ENCODE measurements at regions not wholly inside any gene's neighbourhood (a gene's known extent, or its start where the extent isn't known, plus 50 kb on each side); places are given as distances from the start of the nearest gene placed in this dataset.

DNA sequence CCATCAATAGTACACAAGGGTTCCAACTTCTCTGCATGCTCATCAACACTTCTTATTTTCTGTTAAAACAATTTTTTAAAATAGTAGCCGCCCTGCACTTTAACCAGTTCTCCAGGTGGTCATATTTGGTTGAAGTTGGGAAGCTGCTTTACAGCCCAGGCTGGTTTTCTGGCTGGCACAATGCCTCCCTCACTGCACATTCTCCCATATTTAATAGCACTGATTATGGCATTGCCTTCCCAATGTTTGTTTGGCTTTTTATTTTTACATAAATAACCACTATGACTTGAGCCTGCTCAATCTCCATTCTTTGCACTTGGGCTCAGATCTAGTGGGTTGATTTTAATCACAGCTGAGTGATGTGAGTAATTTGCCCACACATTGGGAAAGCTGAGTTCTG is 111.9 kb upstream of the MAP4K3 start:
- peaks cover 0 to 4% (median 0%) of the 10 kb centered on the region in 7 donors for H3K9me3 Mint-ChIP-seq
- Histone ChIP-seq H3K27ac (ENCODE audit: insufficient read depth, low read length, poor library complexity, severe bottlenecking) (no peak overlapping the region), H3K4me1 (ENCODE audit: control insufficient read depth, insufficient read depth, low read length, poor library complexity, severe bottlenecking) (no peaks in the 10 kb centered on the region), H3K27me3 (ENCODE audit: control insufficient read depth, insufficient read depth, low read length) (no peaks in the 10 kb centered on the region), H3K4me3 (ENCODE audit: low read depth, low read length) (no peak overlapping the region), H3K36me3 (ENCODE audit: control insufficient read depth, insufficient read depth, low read length) (no peaks in the 10 kb centered on the region), H3K9me3 (ENCODE audit: control insufficient read depth in 2 of 2, low read length in 2 of 2) (no peaks in the 10 kb centered on the region)
- no peaks in the 10 kb centered on the region for H3K27me3 Mint-ChIP-seq
- H3K27ac Mint-ChIP-seq: no peak overlapping the region
- no peak overlapping the region for H3K4me3 Mint-ChIP-seq
- ATAC-seq (ENCODE audit: low read depth in 2 of 2): no peak
- no peaks in the 10 kb centered on the region for H3K36me3 Mint-ChIP-seq
- no peak for DNase-seq
- no peaks in the 10 kb centered on the region for H3K4me1 Mint-ChIP-seq

DNA sequence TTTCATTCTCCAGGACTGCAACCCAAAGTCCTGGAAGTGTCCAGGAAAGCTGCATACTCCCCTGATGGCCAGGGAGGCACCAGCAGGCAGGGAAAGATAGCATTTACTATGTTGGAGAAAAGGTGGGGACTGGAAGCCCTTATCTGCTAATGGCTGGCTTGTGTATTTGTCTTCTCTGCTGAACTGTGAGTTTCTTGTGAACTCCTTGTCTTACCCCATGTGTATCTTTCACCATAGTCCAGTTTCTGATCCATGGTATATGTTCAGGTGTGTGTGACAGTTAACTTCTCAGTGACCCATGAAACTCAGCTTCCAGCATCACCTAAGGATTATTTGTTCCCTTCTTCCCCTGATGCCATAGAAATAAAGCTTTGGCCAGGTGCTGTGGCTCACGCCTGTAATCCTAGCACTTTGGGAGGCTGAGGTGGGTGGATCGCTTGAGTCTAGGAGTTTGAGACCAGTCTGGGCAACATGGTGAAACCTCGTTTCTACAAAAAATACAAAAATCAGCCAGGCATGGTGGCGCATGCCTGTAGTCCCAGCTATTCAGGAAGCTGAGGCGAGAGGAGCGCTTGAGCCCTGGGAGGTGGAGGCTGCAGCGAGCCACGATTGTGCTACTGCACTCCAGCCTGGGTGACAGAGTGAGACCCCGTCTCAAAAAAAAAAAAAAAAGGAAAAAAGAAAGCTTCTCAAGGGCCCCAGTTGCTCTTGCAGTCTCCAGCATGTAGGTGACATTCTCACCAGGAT is 112.8 kb upstream of the MAP4K3 start:
- no peaks in the 10 kb centered on the region for H3K27me3 Mint-ChIP-seq
- H3K36me3 Mint-ChIP-seq: no peaks in the 10 kb centered on the region
- no peak overlapping the region for H3K4me3 ChIP-seq (ENCODE audit: low read depth, low read length)
- H3K9me3 Mint-ChIP-seq: peaks cover 0 to 4% (median 0%) of the 10 kb centered on the region in 7 donors
- no peak overlapping the region for H3K4me3 Mint-ChIP-seq
- H3K4me1 ChIP-seq (ENCODE audit: control insufficient read depth, insufficient read depth, low read length, poor library complexity, severe bottlenecking): no peaks in the 10 kb centered on the region
- no peaks in the 10 kb centered on the region for H3K9me3 ChIP-seq (ENCODE audit: control insufficient read depth in 2 of 2, low read length in 2 of 2)
- DNase-seq (no peak), ATAC-seq (ENCODE audit: low read depth in 2 of 2) (no peak)
- H3K27ac ChIP-seq (ENCODE audit: insufficient read depth, low read length, poor library complexity, severe bottlenecking): no peak overlapping the region
- no peaks in the 10 kb centered on the region for H3K27me3 ChIP-seq (ENCODE audit: control insufficient read depth, insufficient read depth, low read length)
- H3K27ac Mint-ChIP-seq: peak overlapping the region in 1 of 3 donors; percentile 6
- H3K4me1 Mint-ChIP-seq: no peaks in the 10 kb centered on the region
- H3K36me3 ChIP-seq (ENCODE audit: control insufficient read depth, insufficient read depth, low read length): no peaks in the 10 kb centered on the region

DNA sequence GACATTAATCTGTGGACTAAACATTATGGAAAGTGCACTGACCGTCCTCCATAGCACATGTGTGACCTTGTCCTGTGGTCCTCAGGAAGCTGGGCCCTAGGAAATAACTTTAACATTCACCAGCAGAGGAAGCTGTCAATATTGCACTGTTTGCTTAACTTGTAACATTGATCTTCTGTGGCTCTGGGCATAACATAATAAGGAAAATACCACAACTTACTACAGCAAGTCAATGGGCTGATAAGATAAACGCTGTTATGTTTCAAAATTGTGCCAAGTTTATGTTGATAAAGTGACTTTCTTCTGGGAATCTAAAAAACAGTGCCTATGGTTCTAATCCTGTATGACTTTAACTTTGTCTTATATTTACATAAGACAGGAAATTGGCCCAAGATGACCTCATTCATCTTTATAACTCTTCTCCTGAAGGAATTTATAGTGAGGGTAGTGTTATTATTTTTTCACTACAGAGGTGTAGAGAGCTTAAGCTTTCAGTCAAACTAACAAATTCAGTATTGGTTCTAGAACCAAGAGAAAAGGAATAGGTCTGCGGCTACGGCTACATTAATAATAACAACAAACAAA is 113.7 kb upstream of the MAP4K3 start:
- ATAC-seq (ENCODE audit: low read depth in 2 of 2) (no peak), DNase-seq (no peak)
- H3K9me3 Mint-ChIP-seq: peaks cover 0 to 2% (median 0%) of the 10 kb centered on the region in 7 donors
- Histone ChIP-seq H3K4me1 (ENCODE audit: control insufficient read depth, insufficient read depth, low read length, poor library complexity, severe bottlenecking) (no peaks in the 10 kb centered on the region), H3K27ac (ENCODE audit: insufficient read depth, low read length, poor library complexity, severe bottlenecking) (no peak overlapping the region), H3K9me3 (ENCODE audit: control insufficient read depth in 2 of 2, low read length in 2 of 2) (no peaks in the 10 kb centered on the region), H3K4me3 (ENCODE audit: low read depth, low read length) (no peak overlapping the region), H3K27me3 (ENCODE audit: control insufficient read depth, insufficient read depth, low read length) (no peaks in the 10 kb centered on the region), H3K36me3 (ENCODE audit: control insufficient read depth, insufficient read depth, low read length) (no peaks in the 10 kb centered on the region)
- no peaks in the 10 kb centered on the region for H3K4me1 Mint-ChIP-seq
- no peak overlapping the region for H3K4me3 Mint-ChIP-seq
- no peaks in the 10 kb centered on the region for H3K27me3 Mint-ChIP-seq
- H3K36me3 Mint-ChIP-seq: no peaks in the 10 kb centered on the region
- H3K27ac Mint-ChIP-seq: no peak overlapping the region

DNA sequence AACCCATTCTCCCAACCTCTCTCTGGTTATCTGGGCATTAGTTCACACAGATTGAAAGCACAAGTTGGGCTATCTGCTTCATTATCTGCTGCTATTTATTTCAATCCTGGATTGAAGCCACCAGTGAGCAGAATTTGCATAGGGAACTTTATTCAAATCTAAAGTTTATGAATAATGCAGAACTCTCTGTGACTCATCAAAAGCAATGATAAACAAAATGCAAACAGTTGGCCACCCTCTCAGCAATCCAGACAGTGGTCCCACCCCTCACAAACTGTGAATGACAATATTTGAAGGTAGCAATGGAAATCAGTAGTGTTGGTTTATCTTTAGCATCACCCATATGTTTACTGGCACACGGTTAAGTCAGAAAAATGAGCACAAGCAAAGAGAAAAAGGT is 106.8 kb upstream of the TMEM178A start:
- DNase-seq: no peak
- Histone ChIP-seq H3K9me3 (ENCODE audit: control insufficient read depth in 2 of 2, low read length in 2 of 2) (peaks cover 13 to 23% of the 10 kb centered on the region in 2 experiments), H3K27me3 (ENCODE audit: control insufficient read depth, insufficient read depth, low read length) (no peaks in the 10 kb centered on the region), H3K27ac (ENCODE audit: insufficient read depth, low read length, poor library complexity, severe bottlenecking) (no peak overlapping the region), H3K36me3 (ENCODE audit: control insufficient read depth, insufficient read depth, low read length) (no peaks in the 10 kb centered on the region), H3K4me1 (ENCODE audit: control insufficient read depth, insufficient read depth, low read length, poor library complexity, severe bottlenecking) (no peaks in the 10 kb centered on the region), H3K4me3 (ENCODE audit: low read depth, low read length) (no peak overlapping the region)
- Mint-ChIP-seq H3K4me1 (no peaks in the 10 kb centered on the region), H3K27ac (no peak overlapping the region), H3K9me3 (peaks cover 0 to 23% (median 9%) of the 10 kb centered on the region in 7 donors), H3K27me3 (no peaks in the 10 kb centered on the region), H3K4me3 (no peak overlapping the region), H3K36me3 (no peaks in the 10 kb centered on the region)
- ATAC-seq (ENCODE audit: low read depth in 2 of 2): no peak

DNA sequence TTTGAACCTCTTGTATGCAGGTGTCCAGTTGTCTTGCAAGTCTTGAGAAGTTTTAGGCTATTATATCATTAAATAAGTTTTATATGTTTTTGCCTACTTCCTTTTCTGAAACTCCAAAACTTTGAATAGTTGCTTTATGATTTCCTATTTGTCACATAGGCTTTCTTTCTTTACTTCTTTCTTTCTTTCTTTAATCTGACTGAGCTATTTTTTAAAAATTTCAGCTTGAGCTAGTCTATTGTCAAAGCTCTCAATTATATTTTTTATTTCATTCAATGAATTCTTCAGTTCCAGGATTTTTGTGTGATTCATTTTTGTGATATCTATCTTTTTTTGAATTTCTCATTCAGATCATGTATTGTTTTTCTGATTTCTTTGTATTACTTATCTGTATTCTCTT is 102.1 kb upstream of the TMEM178A start:
- Histone ChIP-seq H3K27me3 (ENCODE audit: control insufficient read depth, insufficient read depth, low read length) (no peaks in the 10 kb centered on the region), H3K9me3 (ENCODE audit: control insufficient read depth in 2 of 2, low read length in 2 of 2) (peaks cover 21 to 30% of the 10 kb centered on the region in 2 experiments), H3K4me1 (ENCODE audit: control insufficient read depth, insufficient read depth, low read length, poor library complexity, severe bottlenecking) (no peaks in the 10 kb centered on the region), H3K27ac (ENCODE audit: insufficient read depth, low read length, poor library complexity, severe bottlenecking) (no peak overlapping the region), H3K4me3 (ENCODE audit: low read depth, low read length) (no peak overlapping the region), H3K36me3 (ENCODE audit: control insufficient read depth, insufficient read depth, low read length) (no peaks in the 10 kb centered on the region)
- no peaks in the 10 kb centered on the region for H3K36me3 Mint-ChIP-seq
- H3K27ac Mint-ChIP-seq: no peak overlapping the region
- DNase-seq (no peak), ATAC-seq (ENCODE audit: low read depth in 2 of 2) (no peak)
- no peaks in the 10 kb centered on the region for H3K27me3 Mint-ChIP-seq
- H3K4me3 Mint-ChIP-seq: no peak overlapping the region
- no peaks in the 10 kb centered on the region for H3K4me1 Mint-ChIP-seq
- peaks cover 0 to 31% (median 14%) of the 10 kb centered on the region in 7 donors for H3K9me3 Mint-ChIP-seq

DNA sequence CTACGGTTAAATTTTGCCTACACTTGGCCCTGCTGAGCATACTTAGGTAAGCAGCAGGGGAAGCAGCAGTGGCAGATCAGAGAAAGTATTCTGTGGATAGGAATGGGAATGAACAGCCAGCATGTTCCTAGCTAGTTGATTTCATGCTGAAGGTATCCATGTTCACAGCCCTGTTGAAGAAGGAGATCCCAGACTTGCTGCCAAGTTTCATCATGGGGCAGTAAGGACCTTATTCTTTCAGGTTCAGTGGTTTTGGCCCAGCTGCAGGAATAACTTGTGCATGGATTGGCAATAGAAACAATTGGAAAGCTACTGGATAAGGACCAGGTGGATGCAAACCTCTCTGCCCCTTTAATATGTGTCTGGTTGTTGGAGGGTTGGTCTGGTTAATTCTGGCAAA is 98.2 kb upstream of the TMEM178A start:
- Histone ChIP-seq H3K36me3 (ENCODE audit: control insufficient read depth, insufficient read depth, low read length) (no peaks in the 10 kb centered on the region), H3K4me1 (ENCODE audit: control insufficient read depth, insufficient read depth, low read length, poor library complexity, severe bottlenecking) (no peaks in the 10 kb centered on the region), H3K9me3 (ENCODE audit: control insufficient read depth in 2 of 2, low read length in 2 of 2) (peaks cover 17 to 18% of the 10 kb centered on the region in 2 experiments), H3K4me3 (ENCODE audit: low read depth, low read length) (no peak overlapping the region), H3K27me3 (ENCODE audit: control insufficient read depth, insufficient read depth, low read length) (no peaks in the 10 kb centered on the region), H3K27ac (ENCODE audit: insufficient read depth, low read length, poor library complexity, severe bottlenecking) (no peak overlapping the region)
- H3K36me3 Mint-ChIP-seq: no peaks in the 10 kb centered on the region
- H3K27ac Mint-ChIP-seq: no peak overlapping the region
- no peak overlapping the region for H3K4me3 Mint-ChIP-seq
- DNase-seq (no peak), ATAC-seq (ENCODE audit: low read depth in 2 of 2) (no peak)
- H3K4me1 Mint-ChIP-seq: no peaks in the 10 kb centered on the region
- no peaks in the 10 kb centered on the region for H3K27me3 Mint-ChIP-seq
- H3K9me3 Mint-ChIP-seq: peaks cover 0 to 23% (median 13%) of the 10 kb centered on the region in 7 donors

DNA sequence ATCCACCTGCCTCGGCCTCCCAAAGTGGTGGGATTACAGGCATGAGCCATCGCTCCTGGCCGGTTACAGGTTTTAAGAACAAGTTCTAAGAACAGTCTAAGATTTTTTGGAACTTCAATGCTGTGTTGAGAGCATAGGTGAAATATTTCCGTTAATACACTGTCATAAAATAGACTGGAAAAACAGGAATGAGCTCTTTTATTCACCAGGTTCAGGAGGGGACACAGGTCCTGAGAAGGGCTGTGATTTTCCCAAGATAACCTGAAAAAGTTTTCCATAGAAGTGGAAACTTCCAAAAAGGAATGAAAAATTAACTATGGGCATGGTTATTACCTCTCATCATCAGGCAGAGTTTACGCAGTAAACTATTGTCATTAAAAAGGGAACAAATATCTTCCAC is 97.6 kb upstream of the TMEM178A start:
- Mint-ChIP-seq H3K27me3 (no peaks in the 10 kb centered on the region), H3K9me3 (peaks cover 0 to 19% (median 10%) of the 10 kb centered on the region in 7 donors), H3K4me1 (no peaks in the 10 kb centered on the region), H3K27ac (no peak overlapping the region), H3K36me3 (no peaks in the 10 kb centered on the region), H3K4me3 (no peak overlapping the region)
- H3K27ac ChIP-seq (ENCODE audit: insufficient read depth, low read length, poor library complexity, severe bottlenecking): no peak overlapping the region
- peaks cover 12 to 14% of the 10 kb centered on the region in 2 experiments for H3K9me3 ChIP-seq (ENCODE audit: control insufficient read depth in 2 of 2, low read length in 2 of 2)
- no peak for ATAC-seq (ENCODE audit: low read depth in 2 of 2)
- no peaks in the 10 kb centered on the region for H3K36me3 ChIP-seq (ENCODE audit: control insufficient read depth, insufficient read depth, low read length)
- no peak for DNase-seq
- no peaks in the 10 kb centered on the region for H3K27me3 ChIP-seq (ENCODE audit: control insufficient read depth, insufficient read depth, low read length)
- no peak overlapping the region for H3K4me3 ChIP-seq (ENCODE audit: low read depth, low read length)
- no peaks in the 10 kb centered on the region for H3K4me1 ChIP-seq (ENCODE audit: control insufficient read depth, insufficient read depth, low read length, poor library complexity, severe bottlenecking)

DNA sequence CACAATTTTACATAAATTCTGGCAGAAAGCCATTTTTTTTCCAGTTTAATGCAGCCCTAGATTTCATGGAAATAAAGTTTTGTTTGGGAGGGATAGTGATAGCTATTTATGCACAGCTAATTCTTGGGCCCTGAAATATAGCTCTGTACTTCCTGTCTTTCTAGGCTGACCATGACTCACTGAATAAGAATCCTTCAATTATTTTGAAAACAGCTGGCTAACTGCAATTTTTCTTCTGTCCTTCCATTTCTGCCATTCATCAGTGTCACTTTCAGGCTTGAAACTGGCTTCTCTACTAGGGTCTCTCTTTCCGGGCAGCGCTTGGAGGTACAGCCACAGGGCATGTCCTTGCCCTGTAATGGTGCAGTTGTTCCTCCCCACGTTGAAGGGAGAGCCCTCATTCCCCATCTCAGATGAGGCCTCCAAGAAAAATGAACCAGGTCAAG is 97.1 kb upstream of the TMEM178A start:
- DNase-seq (no peak), ATAC-seq (ENCODE audit: low read depth in 2 of 2) (no peak)
- Histone ChIP-seq H3K36me3 (ENCODE audit: control insufficient read depth, insufficient read depth, low read length) (no peaks in the 10 kb centered on the region), H3K9me3 (ENCODE audit: control insufficient read depth in 2 of 2, low read length in 2 of 2) (peaks cover 8 to 10% of the 10 kb centered on the region in 2 experiments), H3K4me1 (ENCODE audit: control insufficient read depth, insufficient read depth, low read length, poor library complexity, severe bottlenecking) (no peaks in the 10 kb centered on the region), H3K27ac (ENCODE audit: insufficient read depth, low read length, poor library complexity, severe bottlenecking) (no peak overlapping the region), H3K4me3 (ENCODE audit: low read depth, low read length) (no peak overlapping the region), H3K27me3 (ENCODE audit: control insufficient read depth, insufficient read depth, low read length) (no peaks in the 10 kb centered on the region)
- no peaks in the 10 kb centered on the region for H3K27me3 Mint-ChIP-seq
- no peaks in the 10 kb centered on the region for H3K4me1 Mint-ChIP-seq
- no peak overlapping the region for H3K27ac Mint-ChIP-seq
- peaks cover 0 to 15% (median 7%) of the 10 kb centered on the region in 7 donors for H3K9me3 Mint-ChIP-seq
- H3K4me3 Mint-ChIP-seq: no peak overlapping the region
- H3K36me3 Mint-ChIP-seq: no peaks in the 10 kb centered on the region

Measured in CD4-positive, CD25-positive, alpha-beta regulatory T cell (primary cell).